ENCODE measurements at regions not wholly inside any gene's neighbourhood (a gene's known extent, or its start where the extent isn't known, plus 50 kb on each side); places are given as distances from the start of the nearest gene placed in this dataset.

DNA sequence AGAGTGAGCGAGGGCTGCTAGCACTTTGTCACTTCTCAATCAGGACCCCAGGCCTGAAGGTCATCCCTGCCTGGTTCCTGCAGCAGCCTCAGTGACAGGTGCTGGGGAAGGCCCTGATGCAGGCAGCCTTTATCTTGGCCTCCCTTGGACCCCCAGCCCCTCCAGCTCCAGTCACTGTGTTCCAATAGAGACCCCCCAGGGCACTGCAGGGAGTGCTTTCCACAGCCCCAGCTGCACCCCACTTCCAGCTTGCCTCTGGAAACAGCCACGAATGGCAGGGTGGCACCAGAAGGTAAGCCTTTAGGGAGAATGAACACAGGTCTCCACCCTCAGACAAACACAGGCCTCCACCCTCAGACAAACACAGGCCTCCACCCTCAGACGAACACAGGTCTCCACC is 241.6 kb upstream of the SGCG start:
- TF ChIP-seq, protein P1, sequence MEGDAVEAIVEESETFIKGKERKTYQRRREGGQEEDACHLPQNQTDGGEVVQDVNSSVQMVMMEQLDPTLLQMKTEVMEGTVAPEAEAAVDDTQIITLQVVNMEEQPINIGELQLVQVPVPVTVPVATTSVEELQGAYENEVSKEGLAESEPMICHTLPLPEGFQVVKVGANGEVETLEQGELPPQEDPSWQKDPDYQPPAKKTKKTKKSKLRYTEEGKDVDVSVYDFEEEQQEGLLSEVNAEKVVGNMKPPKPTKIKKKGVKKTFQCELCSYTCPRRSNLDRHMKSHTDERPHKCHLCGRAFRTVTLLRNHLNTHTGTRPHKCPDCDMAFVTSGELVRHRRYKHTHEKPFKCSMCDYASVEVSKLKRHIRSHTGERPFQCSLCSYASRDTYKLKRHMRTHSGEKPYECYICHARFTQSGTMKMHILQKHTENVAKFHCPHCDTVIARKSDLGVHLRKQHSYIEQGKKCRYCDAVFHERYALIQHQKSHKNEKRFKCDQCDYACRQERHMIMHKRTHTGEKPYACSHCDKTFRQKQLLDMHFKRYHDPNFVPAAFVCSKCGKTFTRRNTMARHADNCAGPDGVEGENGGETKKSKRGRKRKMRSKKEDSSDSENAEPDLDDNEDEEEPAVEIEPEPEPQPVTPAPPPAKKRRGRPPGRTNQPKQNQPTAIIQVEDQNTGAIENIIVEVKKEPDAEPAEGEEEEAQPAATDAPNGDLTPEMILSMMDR (conservative IDR thresholded peaks at IDR 0.05 in 1 of 2, IDR thresholded peaks at IDR 0.05 in 1 of 2; ENCODE audit: low read depth in 1 of 2, low read length in 2 of 2): no peak
- no peak for TF ChIP-seq EZH2 (IDR thresholded peaks at IDR 0.05; ENCODE audit: low read length, missing control alignments)
